NCI-H2227 (cell line): ENCODE measurements at regions not wholly inside any gene's neighbourhood (a gene's known extent, or its start where the extent isn't known, plus 50 kb on each side); places are given as distances from the start of the nearest gene placed in this dataset.
A peak's percentile ranks its signal among the peaks of the same experiment; 100 is the strongest.

Source experiments
- DNase-seq: peaks from one replicate; lab custom pipeline; 2025; ENCODE audit not compliant: unreplicated experiment; lab: John Stamatoyannopoulos, UW

- no peak for DNase-seq
Observed at GRCh38 chr5:88144219-88145001, 124.2 kb downstream of the TMEM161B start.

GRCh38 chr5:88143693-88144218 is 124.9 kb downstream of the TMEM161B start:
- DNase-seq, result no peak

- no peak for DNase-seq
Observed at GRCh38 chr5:88142886-88143692, 125.6 kb downstream of the TMEM161B start.

GRCh38 chr5:88142636-88142885 is 126.1 kb downstream of the TMEM161B start:
- no peak for DNase-seq

GRCh38 chr5:88140856-88141752 is 127.5 kb downstream of the TMEM161B start:
- DNase-seq, result peak; percentile 96

- no peak for DNase-seq
Observed at GRCh38 chr5:88140396-88140855, 128.2 kb downstream of the TMEM161B start.

- DNase-seq, result no peak
Observed at GRCh38 chr5:88130211-88130815, 138.3 kb downstream of the TMEM161B start.

GRCh38 chr5:88128813-88129212 is 139.8 kb downstream of the TMEM161B start:
- DNase-seq, result no peak

GRCh38 chr5:88119535-88120125 is 149.0 kb downstream of the TMEM161B start:
- no peak for DNase-seq

- DNase-seq, result no peak
Observed at GRCh38 chr5:88118179-88118578, 150.5 kb downstream of the TMEM161B start.

- no peak for DNase-seq
Observed at GRCh38 chr5:88117546-88117945, 151.1 kb downstream of the TMEM161B start.

- no peak for DNase-seq
Observed at GRCh38 chr5:88116396-88116795, 152.2 kb downstream of the TMEM161B start.

- no peak for DNase-seq
Observed at GRCh38 chr5:88115211-88115610, 153.4 kb downstream of the TMEM161B start.

- no peak for DNase-seq
Observed at GRCh38 chr5:88113429-88113828, 155.2 kb downstream of the TMEM161B start.

- DNase-seq, result no peak
Observed at GRCh38 chr5:88109818-88110217, 158.8 kb downstream of the TMEM161B start.

- no peak for DNase-seq
Observed at GRCh38 chr5:88108490-88109279, 160.0 kb downstream of the TMEM161B start.

GRCh38 chr5:88094906-88095496 is 173.6 kb downstream of the TMEM161B start:
- no peak for DNase-seq

- no peak for DNase-seq
Observed at GRCh38 chr5:88094403-88094802, 174.2 kb downstream of the TMEM161B start.

GRCh38 chr5:88093765-88094164 is 174.9 kb downstream of the TMEM161B start:
- no peak for DNase-seq
